PC-3 (cell line): ENCODE measurements at regions not wholly inside any gene's neighbourhood (a gene's known extent, or its start where the extent isn't known, plus 50 kb on each side); places are given as distances from the start of the nearest gene placed in this dataset.

Experiments
- EZH2phosphoT487 ChIP-seq: fragments of 300-600 bp; sonication (generic); IDR thresholded peaks from 2 replicates; pipeline ENCODE4 v1.6.1; 2018; ENCODE audit warnings: mild to moderate bottlenecking, antibody characterized with exemption, low read length, borderline replicate concordance
- TF ChIP-seq, protein P1 (sequence below): fragments of 300-600 bp; sonication (generic); conservative IDR thresholded peaks from 2 replicates; pipeline ENCODE4 v1.5.1; 2017; ENCODE audit warnings: antibody characterized with exemption, low read depth, mild to moderate bottlenecking, low read length

DNA sequence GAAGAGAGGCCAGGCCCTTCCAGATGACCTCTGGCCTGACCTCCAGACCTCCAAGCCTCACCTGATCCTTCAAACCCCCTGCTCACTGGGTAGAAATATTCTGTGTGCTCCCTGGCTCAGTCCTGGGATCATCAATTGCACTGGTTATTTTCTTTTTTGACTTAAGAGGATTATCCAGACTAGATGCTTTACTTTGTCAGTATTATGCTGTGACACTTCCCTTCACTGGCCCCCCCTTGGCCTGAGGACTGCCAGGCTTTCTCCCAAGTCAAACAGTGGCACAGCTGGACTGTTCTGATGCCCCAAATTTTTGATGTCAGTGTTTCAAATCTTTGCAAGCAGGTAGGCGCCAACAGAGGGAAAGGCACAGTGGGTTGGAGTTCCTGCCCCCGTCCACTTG is 156.3 kb upstream of the SKOR2 start:
- TF ChIP-seq, protein P1, sequence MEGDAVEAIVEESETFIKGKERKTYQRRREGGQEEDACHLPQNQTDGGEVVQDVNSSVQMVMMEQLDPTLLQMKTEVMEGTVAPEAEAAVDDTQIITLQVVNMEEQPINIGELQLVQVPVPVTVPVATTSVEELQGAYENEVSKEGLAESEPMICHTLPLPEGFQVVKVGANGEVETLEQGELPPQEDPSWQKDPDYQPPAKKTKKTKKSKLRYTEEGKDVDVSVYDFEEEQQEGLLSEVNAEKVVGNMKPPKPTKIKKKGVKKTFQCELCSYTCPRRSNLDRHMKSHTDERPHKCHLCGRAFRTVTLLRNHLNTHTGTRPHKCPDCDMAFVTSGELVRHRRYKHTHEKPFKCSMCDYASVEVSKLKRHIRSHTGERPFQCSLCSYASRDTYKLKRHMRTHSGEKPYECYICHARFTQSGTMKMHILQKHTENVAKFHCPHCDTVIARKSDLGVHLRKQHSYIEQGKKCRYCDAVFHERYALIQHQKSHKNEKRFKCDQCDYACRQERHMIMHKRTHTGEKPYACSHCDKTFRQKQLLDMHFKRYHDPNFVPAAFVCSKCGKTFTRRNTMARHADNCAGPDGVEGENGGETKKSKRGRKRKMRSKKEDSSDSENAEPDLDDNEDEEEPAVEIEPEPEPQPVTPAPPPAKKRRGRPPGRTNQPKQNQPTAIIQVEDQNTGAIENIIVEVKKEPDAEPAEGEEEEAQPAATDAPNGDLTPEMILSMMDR, result no peak
- TF ChIP-seq EZH2phosphoT487, result no peak
